ENCODE measurements at regions not wholly inside any gene's neighbourhood (a gene's known extent, or its start where the extent isn't known, plus 50 kb on each side); places are given as distances from the start of the nearest gene placed in this dataset.

DNA sequence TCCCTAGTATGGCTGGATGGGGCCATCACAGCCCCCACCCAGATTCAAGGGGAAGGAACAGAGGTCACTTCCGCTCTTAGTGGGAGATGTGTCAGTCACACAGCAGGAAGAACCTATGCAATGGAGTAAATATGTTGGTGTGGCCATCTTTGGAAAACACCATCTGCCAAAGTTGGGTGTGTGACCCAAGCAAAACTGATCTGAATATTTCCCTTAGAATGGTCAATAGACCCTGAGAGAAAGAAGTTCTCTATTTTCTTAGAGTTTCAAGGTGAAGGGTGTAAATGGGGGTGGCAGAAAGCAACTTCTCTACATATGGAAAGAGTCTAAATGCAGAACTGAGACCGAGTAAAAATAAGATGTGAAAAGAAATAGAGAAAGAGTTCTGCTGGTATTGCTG is 212.7 kb downstream of the ESM1 start:
- no peak for DNase-seq (ENCODE audit: low read depth in 1 of 2, low spot score in 1 of 2)

DNA sequence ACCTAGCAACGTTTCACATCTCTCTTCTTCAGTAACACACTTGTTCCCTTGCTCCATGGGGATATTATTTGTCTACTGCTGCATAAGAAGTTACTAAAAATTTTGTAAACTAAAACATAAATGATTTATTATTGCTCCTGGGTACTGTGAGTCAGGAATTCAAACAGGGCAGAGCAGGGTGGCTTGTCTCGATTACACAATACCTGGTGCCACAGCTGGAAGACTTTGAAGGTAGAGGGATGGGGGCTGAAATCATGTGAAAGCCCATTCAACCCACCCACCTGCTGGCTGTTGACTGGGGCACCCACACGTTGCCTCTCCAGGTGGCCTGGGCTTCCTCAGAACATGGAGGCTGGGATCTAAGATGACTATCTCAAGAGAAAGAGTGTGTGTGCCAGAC is 213.2 kb downstream of the ESM1 start:
- DNase-seq (ENCODE audit: low read depth in 1 of 2, low spot score in 1 of 2), result no peak

DNA sequence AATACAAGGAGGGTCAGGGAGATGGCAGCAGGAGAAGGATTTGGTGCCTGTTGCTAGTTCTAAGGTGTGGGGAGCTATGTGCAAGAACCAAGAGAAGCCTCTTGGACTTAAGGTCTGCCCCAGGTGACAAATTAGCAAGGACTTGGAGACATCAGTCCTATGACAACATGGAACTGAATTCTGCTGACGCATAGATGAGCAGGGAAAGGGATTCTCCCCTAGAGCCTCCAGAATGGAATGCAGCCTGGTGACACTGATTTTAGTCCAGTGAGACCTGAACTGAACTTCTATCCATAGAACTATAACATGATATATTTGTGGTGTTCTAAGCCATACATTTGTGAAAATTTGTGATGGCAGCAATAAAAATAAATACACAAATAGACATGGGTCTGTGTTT is 215.6 kb downstream of the ESM1 start:
- DNase-seq (ENCODE audit: low read depth in 1 of 2, low spot score in 1 of 2), result no peak

DNA sequence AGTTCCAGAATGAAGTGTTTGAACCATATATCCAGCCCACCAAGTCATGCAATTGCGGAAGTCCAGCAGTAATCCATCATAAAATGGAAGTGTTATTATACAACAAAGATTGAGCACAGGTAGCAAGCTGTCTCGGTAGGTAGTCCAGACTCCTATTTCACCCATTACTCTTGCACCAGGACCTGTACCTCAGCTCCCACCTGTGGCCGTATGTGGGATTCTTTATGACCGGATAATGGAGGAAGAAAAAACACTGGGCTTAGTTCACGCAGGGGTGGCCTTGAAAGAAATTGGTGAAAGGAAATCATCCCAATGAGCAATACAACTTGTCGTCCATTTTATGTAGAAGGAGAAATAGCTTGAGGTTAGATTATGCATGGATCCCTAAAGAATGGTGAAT is 216.3 kb downstream of the ESM1 start:
- no peak for DNase-seq (ENCODE audit: low read depth in 1 of 2, low spot score in 1 of 2)

DNA sequence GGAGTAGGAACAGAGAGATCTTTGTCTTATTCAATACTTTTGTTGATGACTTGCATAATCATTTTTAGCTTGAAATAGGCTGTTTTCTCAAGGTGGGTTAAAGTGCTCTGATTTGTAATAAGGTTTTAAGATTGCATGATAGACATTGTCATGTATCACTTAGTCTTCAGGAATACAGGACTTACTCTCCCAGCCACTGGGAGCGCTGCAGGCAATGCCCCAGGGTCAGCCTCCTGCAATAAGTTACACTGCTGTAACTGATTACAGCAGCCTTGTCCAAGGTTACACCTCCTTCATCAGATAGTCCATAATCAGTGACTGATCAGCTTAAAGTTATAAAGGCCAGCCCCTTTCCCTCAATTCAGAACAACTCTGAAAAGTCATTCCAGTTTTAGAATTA is 218.6 kb downstream of the ESM1 start:
- no peak for DNase-seq (ENCODE audit: low read depth in 1 of 2, low spot score in 1 of 2)

DNA sequence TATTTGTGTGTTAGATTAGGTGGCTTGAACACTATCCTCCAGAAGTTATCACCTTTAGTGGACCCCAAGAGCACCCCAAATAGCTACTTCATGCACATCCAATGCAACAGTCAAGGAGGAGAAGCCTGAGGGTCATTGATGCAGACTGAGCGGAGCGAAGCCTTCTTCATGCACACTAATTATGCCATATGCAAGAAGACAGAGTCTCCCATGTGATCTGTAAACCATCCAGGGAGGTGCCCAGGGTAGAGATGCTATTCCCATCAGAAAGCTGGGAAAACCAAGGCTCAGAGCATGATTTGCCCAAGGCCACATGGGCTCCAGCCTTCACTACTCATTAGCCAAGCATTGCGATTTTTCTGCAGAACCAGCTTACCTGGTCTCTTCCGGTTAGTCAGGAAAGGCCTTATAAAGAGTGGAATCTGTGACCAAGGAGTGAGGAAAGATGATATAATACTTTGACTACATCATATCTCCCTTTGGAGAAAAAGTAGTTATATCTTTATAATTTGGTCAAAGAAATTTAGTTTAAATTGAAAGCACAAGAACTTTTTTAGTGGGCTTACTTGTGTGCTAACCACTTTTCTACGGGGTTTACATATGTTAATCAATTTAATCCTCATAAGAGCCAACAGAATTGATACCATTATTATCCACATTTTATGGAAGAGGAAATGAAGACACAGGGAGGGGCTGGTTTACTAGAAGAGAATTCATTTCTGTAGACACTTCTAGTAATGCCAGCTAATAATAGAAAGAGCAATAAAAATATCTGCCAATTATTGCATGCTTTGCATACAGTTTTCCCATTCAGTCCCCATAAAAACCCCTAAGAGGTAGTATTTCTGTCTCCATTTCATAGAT is 220.0 kb downstream of the ESM1 start:
- no peak for DNase-seq (ENCODE audit: low read depth in 1 of 2, low spot score in 1 of 2)

DNA sequence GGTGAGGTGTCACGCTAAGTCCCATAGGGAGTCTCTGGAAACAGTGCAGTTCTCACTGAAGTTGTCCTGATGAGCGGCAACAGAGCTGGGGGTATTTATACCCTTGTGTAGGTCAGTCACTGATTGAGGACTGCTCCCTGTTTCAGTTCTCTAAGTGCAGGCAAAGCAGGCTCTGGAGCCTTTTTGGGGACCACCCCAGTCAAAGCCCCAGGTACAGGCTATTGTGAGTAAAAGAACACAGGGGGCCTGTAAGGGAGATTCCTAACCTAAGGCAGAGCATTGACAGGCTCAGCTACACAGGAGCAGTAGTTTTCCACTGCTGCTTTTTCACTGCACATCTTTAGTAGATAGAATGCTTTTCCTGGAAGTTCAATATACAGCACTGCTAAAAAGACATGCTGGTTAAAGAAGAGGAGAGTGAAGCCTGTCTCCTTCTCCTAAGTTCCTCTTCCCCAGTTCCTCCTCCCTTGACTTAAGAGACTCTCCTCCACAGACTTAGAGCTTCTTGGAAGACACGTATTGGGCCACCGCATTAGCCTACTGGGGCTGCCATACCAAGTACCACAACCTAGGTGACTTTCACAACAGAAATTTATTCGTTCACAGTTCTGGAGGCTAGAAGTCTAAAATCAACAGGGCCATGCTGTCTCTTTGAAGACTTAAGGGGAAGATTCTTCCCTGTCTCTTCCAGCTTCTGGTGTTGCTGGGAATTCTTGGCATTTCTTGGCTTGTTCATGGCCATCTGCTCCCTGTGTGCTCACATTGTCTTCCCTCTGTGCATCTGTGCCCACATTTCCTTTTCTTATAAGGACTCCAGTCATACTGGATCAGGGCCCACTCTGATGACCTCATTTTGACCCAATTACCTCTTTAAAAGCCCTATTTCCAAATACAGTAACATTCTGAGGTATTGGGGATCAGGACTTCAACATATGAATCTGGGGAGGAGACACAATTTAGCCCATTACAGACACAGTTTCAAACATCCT is 221.0 kb downstream of the ESM1 start:
- DNase-seq (ENCODE audit: low read depth in 1 of 2, low spot score in 1 of 2), result no peak

DNA sequence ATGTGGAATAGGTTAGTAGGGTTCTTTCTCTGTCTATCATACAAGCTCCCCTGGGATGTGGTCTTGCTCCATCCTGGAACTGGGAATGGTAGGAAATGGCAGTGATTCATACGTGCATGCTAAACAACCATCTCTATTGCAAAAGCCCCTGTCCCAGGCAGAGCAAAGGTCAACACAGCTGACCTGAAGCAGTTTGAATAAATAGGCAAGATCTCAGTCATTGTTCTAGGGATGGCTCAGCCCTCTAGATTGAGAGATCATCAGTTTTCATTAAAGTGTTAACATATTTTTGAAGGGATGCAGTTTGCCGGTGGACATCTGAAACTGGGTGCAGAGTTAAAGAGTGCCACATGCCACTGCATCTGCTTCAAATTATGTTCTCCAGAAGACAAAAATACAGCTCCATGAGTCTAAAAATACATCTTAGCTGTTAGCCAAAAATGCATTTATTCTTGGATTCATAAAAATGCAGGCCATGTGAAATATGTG is 224.1 kb downstream of the ESM1 start:
- no peak for DNase-seq (ENCODE audit: low read depth in 1 of 2, low spot score in 1 of 2)

DNA sequence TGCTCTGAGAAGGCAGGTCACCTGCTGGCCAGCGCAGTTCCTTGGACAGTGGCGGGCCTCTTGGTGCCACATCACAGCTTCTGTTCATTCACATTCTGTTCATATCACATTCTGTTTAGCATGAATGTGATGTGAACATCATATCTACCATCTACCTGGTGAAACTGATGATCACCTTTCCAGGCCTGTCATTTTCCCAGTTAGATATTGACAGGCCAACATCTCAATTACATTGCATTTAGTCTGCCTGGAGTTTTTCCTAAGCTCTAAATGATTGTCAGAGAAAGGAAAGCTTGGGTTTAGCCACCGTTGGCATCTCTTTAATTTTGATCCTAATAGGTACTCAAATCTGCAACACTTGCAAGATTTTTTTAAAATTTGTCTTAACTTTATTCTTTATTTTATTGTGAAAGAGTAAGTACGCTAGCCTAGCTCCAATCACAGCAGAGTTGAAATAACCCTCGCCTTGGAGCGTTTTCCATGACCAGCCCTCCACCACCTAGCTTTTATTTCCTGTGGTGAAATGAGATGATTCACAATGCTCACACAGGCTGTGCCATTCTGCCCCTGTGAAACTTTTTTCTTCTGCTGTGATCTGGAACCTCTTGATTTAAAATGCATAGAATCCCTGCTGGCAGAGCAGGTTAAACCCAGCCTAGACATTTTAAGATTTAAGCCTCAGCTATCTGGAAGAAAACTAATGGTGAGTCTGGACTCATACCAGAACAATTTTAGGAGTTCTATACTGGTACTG is 225.0 kb downstream of the ESM1 start:
- no peak for DNase-seq (ENCODE audit: low read depth in 1 of 2, low spot score in 1 of 2)

DNA sequence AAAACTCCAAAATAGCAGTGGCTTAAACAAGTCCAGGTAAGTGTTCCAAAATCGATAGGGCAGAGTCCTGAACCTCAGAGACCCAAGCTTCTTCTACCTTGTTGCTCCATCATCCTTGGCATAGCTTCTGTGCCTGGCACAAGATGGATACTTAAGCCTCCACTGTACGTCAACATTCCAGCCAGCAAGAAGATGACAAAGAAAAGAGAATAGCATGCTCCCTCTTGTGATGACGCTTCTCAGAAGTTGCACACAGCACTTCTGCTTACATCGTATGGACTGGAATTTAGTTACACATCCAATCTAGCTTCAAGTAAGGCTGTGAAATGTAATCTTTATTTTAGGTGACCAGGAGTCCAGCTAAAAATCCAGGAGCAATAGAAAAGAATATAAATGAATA is 227.4 kb downstream of the ESM1 start:
- DNase-seq (ENCODE audit: low read depth in 1 of 2, low spot score in 1 of 2), result no peak

DNA sequence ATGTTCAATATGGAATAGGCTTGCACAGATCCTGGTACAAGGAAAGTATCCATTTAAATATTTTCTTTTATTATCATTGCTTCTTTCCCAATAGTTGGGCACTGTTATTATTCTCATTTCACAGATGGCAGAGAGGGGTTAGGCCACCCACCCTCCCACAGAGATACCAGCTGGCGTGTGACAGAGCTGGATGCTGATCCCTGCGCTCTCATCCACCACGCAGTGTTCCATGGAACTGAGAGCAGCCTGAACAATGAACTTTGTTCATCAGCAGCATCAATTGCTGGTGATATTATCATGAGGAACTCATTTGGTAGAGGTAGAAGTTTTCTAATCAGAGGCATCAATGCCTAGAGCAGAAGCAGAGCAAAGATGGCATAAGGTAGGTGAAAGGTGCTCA is 227.9 kb downstream of the ESM1 start:
- no peak for DNase-seq (ENCODE audit: low read depth in 1 of 2, low spot score in 1 of 2)

DNA sequence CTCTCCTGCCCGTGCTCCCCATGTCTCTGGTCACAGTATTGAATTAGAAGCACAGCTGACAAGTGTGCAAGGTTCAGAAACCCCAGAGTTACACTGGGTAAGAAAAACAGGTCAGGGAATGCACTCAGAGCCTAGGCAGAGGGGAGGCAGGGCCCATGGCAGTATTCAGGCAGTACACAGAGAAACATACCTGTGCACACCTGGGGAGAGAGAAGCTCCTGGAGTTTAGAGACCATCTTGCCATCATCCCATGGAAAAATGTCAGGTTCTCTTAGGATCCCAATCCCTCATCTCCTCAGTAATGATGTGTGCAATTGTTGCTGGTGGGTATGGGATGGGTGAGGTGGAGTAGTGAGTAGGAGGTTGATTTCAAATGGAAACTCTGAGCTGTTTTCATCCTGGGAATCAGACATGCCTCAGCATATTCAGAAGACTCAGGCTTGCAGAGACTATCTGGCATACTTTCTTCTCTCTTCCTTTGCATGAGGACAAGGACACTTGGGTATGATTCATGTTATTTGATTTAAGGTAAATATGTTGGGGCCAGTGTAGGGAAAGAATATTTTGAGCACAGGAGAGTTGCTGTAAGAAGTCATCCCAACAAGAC is 228.5 kb downstream of the ESM1 start:
- DNase-seq (ENCODE audit: low read depth in 1 of 2, low spot score in 1 of 2), result no peak

DNA sequence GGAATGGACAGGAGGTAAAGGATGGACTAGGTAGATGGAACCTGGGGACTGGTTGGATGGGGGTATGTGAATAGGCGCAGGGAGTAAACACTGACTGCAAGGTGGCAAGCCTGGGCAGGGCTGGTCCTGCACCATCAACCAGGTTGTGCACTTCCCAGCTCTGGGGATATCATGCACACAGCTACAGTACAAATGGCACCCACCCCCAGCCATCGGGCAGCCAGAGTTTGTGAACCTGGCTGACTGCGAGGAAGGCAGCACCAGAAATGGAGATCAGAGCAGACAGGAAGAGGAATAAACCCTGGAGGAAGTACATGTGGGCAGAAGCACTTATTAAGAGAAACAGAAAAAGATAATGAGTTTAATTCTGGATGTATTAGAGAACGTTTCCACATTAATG is 229.1 kb downstream of the ESM1 start:
- DNase-seq (ENCODE audit: low read depth in 1 of 2, low spot score in 1 of 2), result no peak

DNA sequence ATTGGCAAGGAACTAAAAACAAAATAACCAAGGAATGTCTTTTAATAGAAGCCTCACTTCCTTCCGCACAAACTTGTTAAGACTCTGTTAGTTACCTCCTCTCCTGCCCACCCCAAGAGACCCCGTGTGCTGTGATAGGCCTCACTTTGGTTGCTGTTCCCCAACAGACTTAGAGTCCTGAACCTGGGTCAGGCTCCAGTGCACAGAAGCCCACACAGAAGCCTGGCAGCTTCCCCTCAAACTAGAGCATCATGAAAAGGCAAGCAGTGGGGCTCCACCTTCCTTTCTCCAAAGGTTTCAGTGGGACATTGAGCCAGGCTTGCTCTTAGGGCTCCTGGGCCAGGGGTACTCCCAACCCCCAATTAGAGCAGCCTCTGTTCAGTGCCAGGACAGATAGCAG is 230.5 kb downstream of the ESM1 start:
- DNase-seq (ENCODE audit: low read depth in 1 of 2, low spot score in 1 of 2), result no peak

DNA sequence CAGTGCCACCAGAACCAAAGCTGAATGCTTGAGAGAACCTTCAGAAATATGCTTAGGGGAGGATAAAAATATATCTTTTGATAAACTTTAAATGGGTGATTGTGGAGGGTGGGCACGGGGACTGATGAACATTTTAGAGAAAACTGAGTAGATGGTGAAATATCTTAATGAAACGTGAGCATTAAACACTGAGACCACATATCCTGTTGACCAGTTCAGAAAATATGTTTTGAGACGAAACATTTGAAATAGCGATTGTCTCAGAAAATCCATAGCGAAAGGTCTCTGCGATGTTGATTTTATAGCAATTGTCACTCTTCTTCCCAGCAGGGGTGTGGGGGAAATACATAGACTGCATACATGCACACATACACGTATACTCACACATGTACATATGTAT is 231.0 kb downstream of the ESM1 start:
- DNase-seq (ENCODE audit: low read depth in 1 of 2, low spot score in 1 of 2), result no peak

DNA sequence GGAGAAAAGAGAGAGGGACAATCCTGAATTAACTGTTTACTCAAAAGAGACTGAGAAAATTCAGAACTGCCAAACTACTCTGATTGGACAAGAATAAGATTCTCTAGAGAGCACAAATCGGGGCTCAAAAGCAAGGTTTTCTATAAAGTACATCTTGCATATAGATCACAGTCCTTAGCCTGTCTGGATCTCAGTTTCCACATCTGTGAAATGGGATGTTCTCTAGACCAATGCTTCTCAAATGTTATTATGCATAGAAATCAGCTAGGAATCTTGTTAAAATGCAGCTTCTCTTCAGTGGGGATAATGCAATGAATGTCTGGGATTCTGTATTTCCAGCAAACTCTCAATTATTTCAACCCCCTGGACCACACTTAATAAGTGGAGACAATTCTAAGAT is 231.6 kb downstream of the ESM1 start:
- no peak for DNase-seq (ENCODE audit: low read depth in 1 of 2, low spot score in 1 of 2)

DNA sequence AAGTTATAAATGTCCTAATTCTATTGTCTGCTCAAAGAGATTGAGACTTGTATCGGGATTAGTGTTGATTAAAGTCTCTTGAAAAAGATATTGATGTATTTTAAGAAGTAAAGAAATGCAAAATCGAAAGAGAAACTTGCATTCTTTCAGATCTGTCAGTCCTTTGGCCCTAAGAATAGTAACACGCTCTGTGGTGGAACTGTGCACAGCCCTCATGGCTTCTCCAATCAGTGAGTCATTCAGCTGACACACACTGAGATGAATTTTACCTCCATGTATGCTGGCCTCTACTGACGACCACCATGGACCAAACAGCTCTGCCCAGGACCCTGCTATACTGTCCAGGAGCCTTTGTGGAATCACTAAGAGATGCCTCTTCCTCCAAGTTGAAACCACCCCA is 232.4 kb downstream of the ESM1 start:
- DNase-seq (ENCODE audit: low read depth in 1 of 2, low spot score in 1 of 2), result no peak

DNA sequence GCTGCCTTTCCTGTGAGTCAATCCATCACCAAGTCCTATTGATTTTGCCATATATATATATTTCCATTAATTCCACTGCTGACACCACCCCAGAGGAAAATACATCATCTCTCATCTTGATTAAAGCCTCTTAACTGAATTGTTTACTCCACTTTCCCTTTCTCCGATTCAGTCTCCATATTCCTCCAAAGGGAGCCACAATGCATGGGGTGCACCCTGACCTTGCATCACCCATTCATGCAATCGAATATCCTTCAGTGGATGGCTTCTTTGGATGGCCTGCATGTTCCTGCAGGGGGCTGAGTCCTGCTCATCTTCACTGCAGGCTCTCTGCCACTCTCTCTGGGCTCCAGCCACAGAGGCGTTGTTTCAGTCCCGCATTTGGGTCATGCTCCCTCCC is 231.0 kb downstream of the SNX18 start:
- no peak for DNase-seq (ENCODE audit: low read depth in 1 of 2, low spot score in 1 of 2)

DNA sequence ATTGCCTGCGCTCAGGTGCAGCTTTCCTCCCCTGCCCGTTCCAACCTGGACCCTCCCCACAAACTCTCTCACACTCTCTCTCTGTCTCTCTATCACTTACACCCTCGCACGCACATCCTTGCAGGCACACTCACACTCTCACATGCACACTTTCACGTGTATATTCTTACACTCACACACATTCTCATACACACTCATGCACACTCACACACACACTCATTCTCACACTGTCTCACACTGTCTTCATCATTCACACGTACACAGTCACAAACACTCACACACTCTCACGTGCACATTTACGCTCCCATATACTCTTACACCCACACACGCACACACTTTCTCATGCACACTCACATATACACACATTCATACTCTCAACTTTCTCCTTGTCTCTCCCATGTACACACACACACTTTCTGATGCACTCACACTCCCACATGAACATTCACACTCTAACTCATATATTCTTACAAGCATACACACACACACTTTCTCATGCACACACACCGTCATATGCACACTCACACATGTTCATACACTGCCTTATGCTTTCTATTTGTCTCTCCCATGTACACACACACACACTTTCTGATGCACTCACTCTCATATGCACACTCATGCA is 229.3 kb downstream of the SNX18 start:
- DNase-seq (ENCODE audit: low read depth in 1 of 2, low spot score in 1 of 2), result no peak

DNA sequence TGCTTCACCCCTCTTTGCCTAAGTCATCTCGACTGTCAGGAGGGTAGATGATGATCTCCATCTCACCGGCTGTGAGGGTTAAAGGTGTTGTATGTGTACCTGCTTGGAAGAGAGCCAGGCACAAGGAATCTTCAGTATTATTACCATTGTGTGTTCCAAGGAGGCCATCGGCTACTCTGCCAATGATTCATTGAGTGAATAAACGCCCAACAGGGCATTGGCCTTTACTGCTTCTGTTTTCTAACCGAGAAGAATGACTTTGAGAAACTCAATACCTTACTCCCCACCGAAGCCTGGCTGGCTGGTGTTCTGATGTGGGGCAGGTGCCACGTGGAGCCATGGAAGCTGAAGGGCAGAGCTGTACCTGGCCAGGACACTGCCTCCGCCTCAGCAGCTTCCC is 228.8 kb downstream of the SNX18 start:
- no peak for DNase-seq (ENCODE audit: low read depth in 1 of 2, low spot score in 1 of 2)
